SH-SY5Y (cell line): ENCODE measurements at regions not wholly inside any gene's neighbourhood (a gene's known extent, or its start where the extent isn't known, plus 50 kb on each side); places are given as distances from the start of the nearest gene placed in this dataset.

Experiments
- GATA2 ChIP-seq: IDR thresholded peaks from 2 replicates; pipeline ENCODE4 v1.6.1; 2011; ENCODE audit warnings: mild to moderate bottlenecking, low read depth, low read length
- GATA3 ChIP-seq: IDR thresholded peaks from 2 replicates; pipeline ENCODE4 v1.6.1; 2011; ENCODE audit warnings: low read depth, mild to moderate bottlenecking, low read length, moderate library complexity

- TF ChIP-seq GATA3, result no peak
- TF ChIP-seq GATA2, result no peak
These were observed 221.2 kb downstream of the MAFB start for GRCh38 chr20:40467703-40468411.
